ENCODE measurements at regions not wholly inside any gene's neighbourhood (a gene's known extent, or its start where the extent isn't known, plus 50 kb on each side); places are given as distances from the start of the nearest gene placed in this dataset.
A peak's percentile ranks its signal among the peaks of the same experiment; 100 is the strongest.

- Mint-ChIP-seq H3K36me3 (ENCODE audit: low read depth) (no peaks in the 10 kb centered on the region), H3K4me3 (no peak overlapping the region), H3K27ac (no peak overlapping the region), H3K4me1 (no peaks in the 10 kb centered on the region), H3K27me3 (peaks cover 14% of the 10 kb centered on the region), H3K9me3 (no peaks in the 10 kb centered on the region)
- ChIA-PET POLR2A (no interaction called here), CTCF (no interaction called here)
- DNase-seq = no peak
Observed at GRCh38 chr10:31617757-31618156, 298.7 kb downstream of the ZEB1 start.

DNA sequence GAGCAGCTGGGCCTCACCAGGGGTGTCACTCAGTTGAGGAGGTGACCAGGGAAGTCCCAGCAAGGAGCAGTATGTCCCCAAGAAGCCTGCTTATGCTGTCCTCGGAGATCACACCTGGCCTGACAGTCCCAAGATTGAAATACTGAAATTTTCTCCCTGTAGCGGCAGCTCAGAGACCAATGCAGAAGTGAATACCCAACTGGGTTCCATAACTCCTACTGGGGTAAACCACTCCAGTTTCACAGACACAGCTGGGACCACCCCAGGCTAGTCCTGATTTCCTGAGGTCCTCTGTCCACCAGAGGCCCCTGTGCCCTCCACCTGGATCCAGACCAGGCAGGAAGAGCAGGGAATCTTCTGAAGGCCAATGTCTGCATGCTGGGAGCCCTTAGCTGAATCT lies 298.1 kb downstream of the ZEB1 start:
- no peaks in the 10 kb centered on the region for H3K9me3 Mint-ChIP-seq
- H3K36me3 Mint-ChIP-seq (ENCODE audit: low read depth) = no peaks in the 10 kb centered on the region
- H3K4me1 Mint-ChIP-seq = no peaks in the 10 kb centered on the region
- ChIA-PET POLR2A (no interaction called here), CTCF (no interaction called here)
- H3K4me3 Mint-ChIP-seq = no peak overlapping the region
- H3K27ac Mint-ChIP-seq = no peak overlapping the region
- DNase-seq = no peak
- H3K27me3 Mint-ChIP-seq = peaks cover 14% of the 10 kb centered on the region

- POLR2A ChIA-PET = no interaction called here
- H3K36me3 Mint-ChIP-seq (ENCODE audit: low read depth) = no peaks in the 10 kb centered on the region
- H3K9me3 Mint-ChIP-seq = no peaks in the 10 kb centered on the region
- H3K4me1 Mint-ChIP-seq = no peaks in the 10 kb centered on the region
- DNase-seq = no peak
- no peak overlapping the region for H3K4me3 Mint-ChIP-seq
- H3K27ac Mint-ChIP-seq = no peak overlapping the region
- peaks cover 22% of the 10 kb centered on the region for H3K27me3 Mint-ChIP-seq
- CTCF ChIA-PET = no interaction called here
Observed at GRCh38 chr10:31615129-31615528, 296.1 kb downstream of the ZEB1 start.

DNA sequence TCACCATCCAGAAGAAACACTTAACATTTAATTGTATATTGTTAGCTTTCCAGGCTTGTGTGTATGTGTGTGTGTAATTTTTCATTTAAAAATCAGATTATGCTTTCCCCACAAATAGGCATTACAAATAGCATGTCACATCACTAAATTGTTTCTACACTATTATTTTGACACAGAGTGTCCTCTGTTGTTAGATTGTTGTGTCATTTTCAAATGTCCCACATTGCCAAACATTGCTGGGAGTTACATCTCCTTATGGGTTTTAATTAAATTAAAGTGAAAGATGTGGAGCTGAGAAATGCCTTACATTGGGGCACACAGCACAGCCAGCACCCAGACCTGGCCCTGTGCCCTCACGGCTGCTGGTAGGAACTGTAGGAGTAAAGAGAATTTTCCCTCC lies 295.6 kb downstream of the ZEB1 start:
- no peak overlapping the region for H3K4me3 Mint-ChIP-seq
- peaks cover 27% of the 10 kb centered on the region for H3K27me3 Mint-ChIP-seq
- no peaks in the 10 kb centered on the region for H3K36me3 Mint-ChIP-seq (ENCODE audit: low read depth)
- ChIA-PET CTCF (no interaction called here), POLR2A (no interaction called here)
- no peaks in the 10 kb centered on the region for H3K9me3 Mint-ChIP-seq
- no peak for DNase-seq
- H3K4me1 Mint-ChIP-seq = no peaks in the 10 kb centered on the region
- H3K27ac Mint-ChIP-seq = no peak overlapping the region

DNA sequence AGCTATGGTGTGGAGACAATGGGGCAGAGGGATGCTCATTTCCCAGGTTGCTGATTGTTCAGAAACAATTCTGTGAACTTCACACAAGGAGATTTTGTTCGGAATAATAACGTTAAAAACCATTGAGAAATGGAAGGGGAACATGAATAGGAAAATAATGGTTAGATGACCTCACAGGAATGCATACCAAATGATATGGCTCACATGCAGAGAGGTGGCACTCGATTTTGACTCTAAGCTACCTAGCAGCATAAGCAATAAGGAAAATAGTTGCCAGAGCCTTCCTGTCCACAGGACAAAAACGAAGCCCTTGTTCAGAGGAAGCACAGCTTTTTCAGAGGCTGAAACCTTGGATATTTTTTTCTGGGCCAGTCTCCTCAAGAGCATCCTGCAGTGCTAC lies 293.1 kb downstream of the ZEB1 start:
- Mint-ChIP-seq H3K36me3 (ENCODE audit: low read depth) (no peaks in the 10 kb centered on the region), H3K4me3 (no peak overlapping the region), H3K4me1 (no peaks in the 10 kb centered on the region), H3K9me3 (no peaks in the 10 kb centered on the region), H3K27ac (no peak overlapping the region), H3K27me3 (peaks cover 38% of the 10 kb centered on the region)
- CTCF ChIA-PET = no interaction called here
- POLR2A ChIA-PET = no interaction called here
- no peak for DNase-seq

DNA sequence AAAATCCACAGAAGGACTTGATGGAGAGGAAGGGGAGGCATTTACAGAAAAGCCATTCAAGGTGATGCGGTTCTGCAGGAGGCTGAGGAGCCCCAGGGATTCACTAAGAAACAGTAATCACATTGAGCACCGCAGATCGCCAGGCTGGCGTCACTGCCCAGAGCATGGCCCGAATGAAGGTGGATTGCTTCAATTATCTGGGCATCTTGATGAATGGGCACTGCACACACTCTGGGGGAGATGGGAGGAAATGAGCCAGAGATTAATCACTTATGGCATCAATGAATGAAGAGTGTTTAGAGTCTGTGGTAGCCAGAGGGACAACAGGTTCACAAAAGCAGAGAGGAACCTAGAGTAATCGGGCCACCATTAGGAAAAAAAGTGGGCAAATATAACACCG lies 292.1 kb downstream of the ZEB1 start:
- H3K9me3 Mint-ChIP-seq = no peaks in the 10 kb centered on the region
- H3K27me3 Mint-ChIP-seq = peaks cover 38% of the 10 kb centered on the region
- H3K4me3 Mint-ChIP-seq = no peak overlapping the region
- H3K36me3 Mint-ChIP-seq (ENCODE audit: low read depth) = no peaks in the 10 kb centered on the region
- ChIA-PET CTCF (no interaction called here), POLR2A (no interaction called here)
- H3K27ac Mint-ChIP-seq = no peak overlapping the region
- DNase-seq = no peak
- no peaks in the 10 kb centered on the region for H3K4me1 Mint-ChIP-seq

DNA sequence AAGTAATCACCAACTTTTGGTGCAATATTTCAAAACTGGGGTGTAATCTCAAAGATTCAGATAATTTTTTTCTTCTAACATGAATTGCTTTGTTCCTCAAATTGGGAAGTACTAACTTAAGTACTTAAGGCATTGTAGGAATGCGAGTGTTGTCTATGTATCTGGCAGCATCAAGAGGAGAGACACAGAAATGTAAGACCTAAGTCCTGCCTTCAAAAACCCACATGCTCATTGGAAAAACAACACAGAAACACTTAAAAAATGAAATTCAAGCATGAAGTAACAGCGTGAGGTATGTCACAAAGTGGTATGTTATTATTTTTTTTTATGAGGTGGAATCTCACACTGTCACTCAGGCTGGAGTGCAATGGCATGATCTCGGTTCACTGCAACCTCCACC lies 288.5 kb downstream of the ZEB1 start:
- no peak for DNase-seq
- peaks cover 10% of the 10 kb centered on the region for H3K4me1 Mint-ChIP-seq
- H3K27ac Mint-ChIP-seq = no peak overlapping the region
- no peaks in the 10 kb centered on the region for H3K9me3 Mint-ChIP-seq
- H3K36me3 Mint-ChIP-seq (ENCODE audit: low read depth) = no peaks in the 10 kb centered on the region
- ChIA-PET POLR2A (no interaction called here), CTCF (interaction anchor here (0.9 kb wide), 1 partner anchor 823 kb away, joined by 4 read pairs; no protein-coding TSS in a partner anchor)
- H3K4me3 Mint-ChIP-seq = no peak overlapping the region
- peaks cover 25% of the 10 kb centered on the region for H3K27me3 Mint-ChIP-seq

GRCh38 chr10:31606841-31607240 lies 287.8 kb downstream of the ZEB1 start:
- Mint-ChIP-seq H3K4me3 (no peak overlapping the region), H3K4me1 (peaks cover 10% of the 10 kb centered on the region), H3K9me3 (no peaks in the 10 kb centered on the region), H3K36me3 (ENCODE audit: low read depth) (no peaks in the 10 kb centered on the region), H3K27ac (no peak overlapping the region), H3K27me3 (peaks cover 24% of the 10 kb centered on the region)
- DNase-seq = no peak
- ChIA-PET CTCF (no interaction called here), POLR2A (no interaction called here)

DNA sequence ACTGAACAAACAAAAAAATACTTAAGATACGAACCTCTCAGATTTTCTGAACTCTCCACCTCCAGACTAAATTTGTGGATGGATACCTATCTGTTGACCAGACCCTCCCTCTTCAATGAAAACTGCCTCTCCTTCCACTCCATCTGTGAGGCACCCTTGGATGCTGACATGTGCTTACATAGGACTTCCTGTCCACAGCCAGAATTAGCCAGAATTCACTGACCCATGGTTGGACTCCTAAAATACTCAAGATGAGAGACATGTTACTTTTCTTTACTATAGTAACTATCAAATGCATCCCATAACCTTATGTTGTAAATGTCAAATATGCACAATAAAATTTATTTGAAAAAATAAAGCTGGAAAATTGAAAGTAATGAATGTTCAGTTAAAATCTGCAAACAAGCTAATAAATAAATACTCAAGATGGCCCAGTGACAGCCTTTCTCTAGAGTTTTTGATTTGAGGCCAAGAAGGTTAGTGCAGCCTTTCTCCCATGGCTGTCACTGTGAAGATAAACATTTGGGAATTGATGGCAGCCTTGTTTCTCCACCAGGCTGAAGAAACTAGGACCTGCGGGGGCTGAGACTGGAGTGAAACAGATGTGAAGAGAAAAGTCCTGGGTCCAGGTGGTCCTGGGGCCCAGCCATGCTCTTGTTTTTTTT lies 287.0 kb downstream of the ZEB1 start:
- H3K4me3 Mint-ChIP-seq = no peak overlapping the region

GRCh38 chr10:31605426-31605825 lies 286.4 kb downstream of the ZEB1 start:
- ChIA-PET POLR2A (no interaction called here), CTCF (no interaction called here)
- no peak for DNase-seq
- H3K36me3 Mint-ChIP-seq (ENCODE audit: low read depth) = no peaks in the 10 kb centered on the region
- H3K27ac Mint-ChIP-seq = no peak overlapping the region
- H3K4me3 Mint-ChIP-seq = no peak overlapping the region
- peaks cover 22% of the 10 kb centered on the region for H3K27me3 Mint-ChIP-seq
- H3K4me1 Mint-ChIP-seq = peaks cover 14% of the 10 kb centered on the region
- H3K9me3 Mint-ChIP-seq = no peaks in the 10 kb centered on the region

More for the DNA sequence above, 287.0 kb downstream of the ZEB1 start:
- peaks cover 10% of the 10 kb centered on the region for H3K4me1 Mint-ChIP-seq
- peaks cover 20% of the 10 kb centered on the region for H3K27me3 Mint-ChIP-seq
- H3K27ac Mint-ChIP-seq = no peak overlapping the region
- DNase-seq = no peak
- CTCF ChIA-PET = no interaction called here
- no peaks in the 10 kb centered on the region for H3K9me3 Mint-ChIP-seq
- H3K36me3 Mint-ChIP-seq (ENCODE audit: low read depth) = no peaks in the 10 kb centered on the region
- POLR2A ChIA-PET = no interaction called here

- H3K27me3 Mint-ChIP-seq = peaks cover 17% of the 10 kb centered on the region
- H3K4me3 Mint-ChIP-seq = peak overlapping the region; percentile 52
- ChIA-PET POLR2A (no interaction called here), CTCF (interaction anchor here (0.6 kb wide), 1 partner anchor 737 kb away, joined by 3 read pairs; no protein-coding TSS in a partner anchor)
- peaks cover 18% of the 10 kb centered on the region for H3K4me1 Mint-ChIP-seq
- no peaks in the 10 kb centered on the region for H3K36me3 Mint-ChIP-seq (ENCODE audit: low read depth)
- no peaks in the 10 kb centered on the region for H3K9me3 Mint-ChIP-seq
- DNase-seq = no peak
- H3K27ac Mint-ChIP-seq = no peak overlapping the region
Observed at GRCh38 chr10:31604646-31605170, 285.7 kb downstream of the ZEB1 start.

GRCh38 chr10:31604096-31604495 lies 285.1 kb downstream of the ZEB1 start:
- H3K36me3 Mint-ChIP-seq (ENCODE audit: low read depth) = no peaks in the 10 kb centered on the region
- peaks cover 18% of the 10 kb centered on the region for H3K4me1 Mint-ChIP-seq
- ChIA-PET CTCF (interaction anchor here (0.6 kb wide), 1 partner anchor 736 kb away, joined by 3 read pairs; no protein-coding TSS in a partner anchor), POLR2A (interaction anchor here (1.2 kb wide), 1 partner anchor 142 kb away, joined by 3 read pairs; no protein-coding TSS in a partner anchor)
- H3K4me3 Mint-ChIP-seq = peak overlapping the region; percentile 83
- H3K27me3 Mint-ChIP-seq = peaks cover 13% of the 10 kb centered on the region
- DNase-seq = no peak
- no peaks in the 10 kb centered on the region for H3K9me3 Mint-ChIP-seq
- no peak overlapping the region for H3K27ac Mint-ChIP-seq

DNA sequence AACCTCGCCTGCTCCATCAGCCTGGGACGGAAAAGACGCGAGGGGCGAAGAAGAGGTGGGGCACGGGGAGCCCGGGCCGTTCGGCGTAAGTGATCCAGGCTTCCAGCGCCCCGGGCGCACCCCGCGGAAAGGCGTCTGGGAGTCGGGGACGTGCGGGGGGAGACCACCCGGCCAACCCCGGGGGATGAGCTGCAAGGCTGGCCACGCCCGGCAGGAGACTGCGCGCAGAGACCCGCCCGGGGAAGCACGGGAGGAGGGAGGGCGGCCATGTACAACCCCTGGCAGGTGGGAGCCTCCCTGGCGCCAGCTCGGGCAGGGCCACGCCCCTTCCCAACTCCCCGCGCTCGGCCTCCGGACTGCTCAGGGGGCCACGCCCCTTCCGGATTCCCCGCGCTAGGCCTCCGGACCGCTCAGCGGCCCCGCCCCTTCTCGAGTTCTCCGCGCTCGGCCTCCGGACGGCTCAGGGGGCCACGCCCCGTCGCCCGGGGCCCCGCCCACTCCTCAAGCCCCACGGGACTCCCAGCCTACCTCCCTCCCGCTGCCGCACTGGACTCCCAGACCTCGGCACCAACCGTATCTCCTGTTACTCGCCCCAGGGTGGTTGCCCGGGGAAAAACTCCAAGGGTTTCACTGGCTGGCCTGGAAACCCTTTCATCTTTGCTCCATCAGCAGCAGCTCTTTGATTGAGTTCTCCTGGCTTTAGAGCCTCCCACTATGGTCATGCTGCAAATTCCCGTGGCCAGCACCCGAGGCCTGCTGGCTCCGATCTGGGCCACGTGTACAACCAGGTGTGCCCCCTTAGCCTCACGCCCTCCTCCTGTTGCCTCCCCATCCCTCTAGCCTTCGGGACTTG lies 284.4 kb downstream of the ZEB1 start:
- H3K4me1 Mint-ChIP-seq = peaks cover 18% of the 10 kb centered on the region
- DNase-seq = peak; percentile 85
- H3K27me3 Mint-ChIP-seq = peaks cover 14% of the 10 kb centered on the region
- peak overlapping the region; percentile 53 for H3K27ac Mint-ChIP-seq
- POLR2A ChIA-PET = interaction anchor here (0.6 to 1.2 kb wide), 2 partner anchors 142 to 1491 kb away, joined by 3 read pairs; no protein-coding TSS in a partner anchor
- H3K4me3 Mint-ChIP-seq = peak overlapping the region; percentile 83
- H3K9me3 Mint-ChIP-seq = no peaks in the 10 kb centered on the region
- CTCF ChIA-PET = no interaction called here
- H3K36me3 Mint-ChIP-seq (ENCODE audit: low read depth) = no peaks in the 10 kb centered on the region
